Stimulated activated CD8-positive, alpha-beta memory T cell treated with anti-CD3 and anti-CD28 coated beads, Interleukin-7, amount 100 ng/mL, for 24 hours (primary cell): ENCODE measurements at regions not wholly inside any gene's neighbourhood (a gene's known extent, or its start where the extent isn't known, plus 50 kb on each side); places are given as distances from the start of the nearest gene placed in this dataset.
"Not testable (repeated sequence)": the region's sequence is repeated elsewhere in the genome, so short reads cannot be mapped to it uniquely, and the experiment has no call there.

Experiments used
- DNase-seq: peaks from one replicate; pipeline ENCODE4 v3.0.0-alpha.2; 2020; ENCODE audit warnings: low read depth

DNA sequence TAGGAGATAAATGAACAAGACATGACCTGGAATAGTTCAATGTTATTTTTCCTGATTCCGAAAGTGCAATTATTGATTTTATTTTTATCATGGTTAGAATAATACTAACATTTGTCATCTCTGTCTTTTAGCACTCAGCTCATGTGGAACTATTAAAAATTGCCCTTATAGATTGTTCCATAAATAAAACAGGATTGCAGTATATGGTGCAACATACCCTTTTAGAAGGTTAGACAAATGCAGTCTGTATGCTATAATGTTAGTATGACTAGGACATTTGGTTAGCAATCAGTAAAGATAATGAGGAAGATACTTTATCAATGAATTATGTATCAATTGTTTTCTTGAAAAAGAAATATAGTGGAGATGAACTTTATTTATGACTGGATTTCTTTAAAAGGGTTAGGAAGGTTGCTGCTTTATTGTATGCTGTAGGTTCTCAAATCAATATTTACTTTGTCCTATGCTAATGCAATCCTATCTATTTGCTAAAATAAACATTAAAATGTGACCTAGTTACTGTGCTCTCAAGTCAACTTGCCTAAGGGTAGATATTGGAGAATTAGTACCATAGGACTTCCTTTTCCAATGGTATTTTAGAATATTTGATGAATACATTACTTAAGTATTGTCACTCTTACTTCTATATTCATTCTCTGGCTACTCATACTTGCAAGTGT, 348.9 kb upstream of the ISL1 start:
- no peak for DNase-seq

DNA sequence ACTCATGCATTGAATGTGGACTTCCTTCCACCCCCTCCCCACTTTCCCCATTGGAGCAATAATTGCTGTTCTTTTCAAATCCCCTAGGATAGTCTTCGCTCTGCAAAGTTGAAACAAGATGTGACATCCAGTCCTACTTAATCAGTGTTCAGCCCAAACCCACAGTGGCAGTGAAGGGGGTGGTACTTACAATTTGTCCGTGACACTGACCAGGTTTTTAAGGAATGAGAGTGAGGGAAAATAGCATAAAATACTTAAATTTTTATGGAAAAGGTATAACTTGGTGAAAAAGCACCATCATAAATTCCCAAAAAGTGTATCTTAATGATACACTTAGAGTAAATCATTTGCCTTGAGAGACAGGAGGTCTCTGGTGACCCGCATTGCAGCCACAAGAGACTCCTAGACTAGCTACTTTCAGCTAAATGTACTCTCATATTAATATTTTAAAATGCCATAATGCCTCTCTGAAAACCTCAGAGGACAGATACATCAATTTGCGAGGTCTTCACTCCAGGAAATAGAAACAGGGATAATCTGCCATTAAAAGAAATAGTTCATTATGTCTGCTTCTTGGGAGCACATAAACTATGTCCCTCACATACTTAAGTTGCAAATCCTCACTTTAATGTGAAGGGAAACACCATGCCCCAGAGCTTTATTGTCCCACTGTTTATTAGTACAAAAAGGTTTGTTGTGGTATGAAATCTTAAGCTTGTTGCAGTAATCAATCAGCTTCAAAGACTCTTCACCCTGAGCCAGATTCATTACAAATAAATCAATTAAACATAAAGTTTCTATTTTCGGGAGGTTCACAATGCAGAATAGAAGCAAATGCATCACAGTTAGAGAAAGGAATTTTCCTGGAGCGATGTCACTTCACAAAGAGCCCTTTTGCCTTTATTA, 343.6 kb upstream of the ISL1 start:
- no peak for DNase-seq

DNA sequence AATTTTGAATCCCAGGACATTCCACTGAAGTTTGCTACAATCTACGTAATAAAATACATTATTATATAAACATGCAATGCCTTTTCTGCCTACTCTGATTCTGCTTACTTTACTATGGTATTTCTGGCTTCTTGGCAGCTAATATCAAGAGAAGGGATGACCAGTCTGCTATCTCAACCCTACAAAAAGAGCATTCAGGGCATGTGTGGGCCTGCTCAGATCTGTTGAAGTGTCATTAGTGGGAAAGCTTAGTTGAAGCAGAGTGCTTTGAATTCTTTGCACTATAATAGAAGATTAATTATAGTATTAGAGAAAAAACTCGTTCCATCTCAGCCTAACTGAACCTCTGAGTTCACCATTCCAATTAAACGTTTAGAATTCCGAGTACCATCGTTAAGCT, 339.5 kb upstream of the ISL1 start:
- DNase-seq: no peak

DNA sequence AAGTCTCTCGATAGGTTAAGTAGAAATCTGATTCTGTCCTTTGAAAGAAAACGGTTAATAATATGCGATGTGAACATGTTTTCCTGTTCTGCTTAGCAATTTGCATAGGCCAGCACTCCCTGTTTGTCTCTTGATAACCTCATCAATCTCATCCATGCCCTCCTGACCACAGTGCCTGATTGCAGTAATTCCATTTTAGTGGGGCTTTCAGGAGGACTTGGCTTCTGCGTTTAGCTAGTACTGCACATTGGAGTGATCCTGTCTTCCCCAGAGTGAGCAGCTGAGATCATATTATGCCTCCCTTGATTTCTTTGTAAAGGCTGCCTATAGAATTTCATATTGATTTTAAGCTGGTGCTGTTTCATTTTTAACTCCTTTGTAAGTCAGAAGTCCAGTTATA, 335.9 kb upstream of the ISL1 start:
- no peak for DNase-seq

DNA sequence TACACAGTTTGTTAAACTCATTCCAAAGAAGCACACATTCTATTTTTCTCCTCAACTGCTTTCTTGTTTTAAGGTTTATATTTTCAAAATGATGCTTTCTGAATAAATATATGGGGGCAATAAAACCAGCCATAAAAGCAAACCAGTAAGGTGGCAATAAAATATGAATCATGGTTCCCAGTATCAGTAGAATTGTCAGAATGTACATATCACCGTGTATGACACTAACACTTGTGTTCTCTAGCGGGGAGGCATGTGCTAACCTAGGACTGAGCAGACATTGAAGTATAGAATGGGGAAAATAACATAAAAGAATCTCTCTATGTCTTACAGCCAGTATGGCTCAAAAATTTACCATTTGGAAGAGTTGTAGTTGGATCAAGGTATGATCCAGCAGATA, 329.9 kb upstream of the ISL1 start:
- DNase-seq: no peak

DNA sequence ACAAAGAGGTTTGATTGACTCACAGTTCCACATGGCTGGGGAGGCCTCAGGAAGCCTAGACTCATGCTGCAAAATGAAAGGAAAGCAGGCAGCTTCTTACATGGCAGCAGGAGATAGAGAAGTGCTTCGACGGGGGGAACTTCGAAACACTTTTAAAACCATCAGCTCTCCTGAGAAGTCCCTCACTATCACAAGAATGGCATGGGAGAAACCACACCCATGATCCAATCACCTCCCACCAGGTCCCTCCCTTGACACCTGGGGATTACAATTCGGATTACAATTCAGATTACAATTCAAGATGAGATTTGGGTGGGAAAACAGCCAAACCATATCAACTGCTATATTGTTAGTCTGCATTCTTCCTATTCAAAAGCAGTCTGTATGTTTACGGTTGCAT, 322.3 kb upstream of the ISL1 start:
- DNase-seq: no peak

DNA sequence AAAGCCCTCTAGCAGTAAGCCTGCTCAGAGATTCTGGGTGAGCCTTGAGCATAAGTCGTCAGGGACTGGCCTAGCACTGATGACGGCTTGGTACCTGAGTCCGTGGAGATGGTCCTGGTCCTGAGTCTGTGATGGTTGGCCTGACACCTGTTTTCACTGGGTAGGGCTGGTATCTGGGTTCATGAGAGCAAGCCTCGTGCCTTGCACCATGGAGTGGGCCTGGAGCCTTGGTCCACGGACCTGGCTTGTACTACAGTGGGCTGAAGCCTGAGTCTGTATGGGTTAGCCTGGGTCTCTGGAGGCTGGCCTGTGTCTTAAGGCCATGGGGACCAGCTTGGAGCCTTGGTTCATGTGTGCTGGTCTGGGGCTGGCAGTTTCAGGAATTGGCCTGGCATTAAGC, 310.3 kb upstream of the ISL1 start:
- DNase-seq: no peak

DNA sequence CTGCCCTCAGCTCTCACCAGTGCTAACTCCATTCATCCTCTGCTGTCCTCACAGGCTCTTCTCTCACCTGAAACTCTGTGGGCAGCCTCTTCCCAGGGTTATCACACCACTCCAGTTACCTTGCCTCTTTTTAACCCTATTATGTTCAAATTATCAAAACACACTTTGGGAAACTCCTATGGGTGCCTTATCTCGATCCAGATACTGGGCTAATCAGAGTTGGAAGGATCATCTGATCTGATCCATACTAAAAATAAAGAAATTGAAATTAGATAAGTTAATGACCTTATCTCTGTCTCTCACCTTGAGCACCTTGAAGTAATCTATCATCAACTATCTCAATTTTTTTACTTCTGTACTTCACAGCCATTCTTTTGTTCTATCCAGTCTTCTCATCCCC, 300.5 kb upstream of the ISL1 start:
- DNase-seq: no peak

DNA sequence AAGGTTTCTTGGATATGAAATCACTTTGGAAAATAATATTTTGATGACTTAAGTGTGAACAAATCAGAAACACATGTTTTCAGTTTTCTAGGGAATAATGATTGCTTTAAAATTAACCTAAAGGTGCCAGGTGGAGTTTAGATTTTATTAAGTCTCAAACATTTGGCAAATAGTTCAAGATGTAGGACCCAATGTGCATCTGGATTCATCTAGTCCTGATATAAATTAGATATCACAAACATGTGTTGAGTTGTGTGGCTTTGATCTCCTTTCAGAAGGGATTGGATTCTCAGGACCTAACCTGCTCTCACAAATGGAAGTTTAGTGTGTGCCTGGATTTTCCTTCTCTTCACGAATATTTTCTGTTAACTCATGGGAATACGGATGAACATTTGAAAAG, 291.4 kb upstream of the ISL1 start:
- no peak for DNase-seq

DNA sequence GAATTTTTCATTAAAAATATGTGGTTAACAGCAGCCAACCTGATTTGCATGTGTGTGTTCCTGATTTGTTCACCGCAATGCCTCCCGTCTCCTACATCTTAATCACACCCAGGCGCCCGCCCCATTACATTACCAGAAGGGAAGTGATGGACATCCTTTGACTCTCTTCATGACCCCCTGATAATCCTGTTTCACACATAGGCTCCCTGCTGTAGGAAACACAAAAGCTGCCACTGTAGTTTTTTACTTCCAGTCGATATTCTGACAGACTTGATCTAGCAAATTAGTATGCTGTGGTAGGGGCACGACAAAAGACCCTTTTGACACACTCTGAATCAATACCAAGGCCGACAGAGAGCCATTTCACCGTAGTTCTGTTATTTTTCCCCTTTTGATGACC, 287.8 kb upstream of the ISL1 start:
- DNase-seq: no peak

DNA sequence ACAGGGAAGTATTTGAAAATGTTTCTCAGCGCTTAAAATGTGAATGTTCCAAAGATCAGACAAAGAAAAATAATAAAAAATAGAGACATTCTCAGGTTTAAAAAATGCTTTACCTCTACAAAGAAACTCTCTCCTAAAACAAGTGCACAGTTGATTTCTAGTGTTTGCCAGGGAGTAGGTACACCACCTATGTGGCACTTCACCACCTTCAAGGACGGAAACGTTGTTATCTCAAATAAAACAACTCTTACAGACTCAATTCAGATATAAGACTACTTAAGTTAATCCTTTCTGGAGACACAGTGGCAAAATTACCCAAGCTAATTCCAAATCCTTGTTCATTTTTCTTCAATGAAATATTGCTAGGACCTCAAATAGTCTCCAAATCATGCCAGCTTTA, 286.4 kb upstream of the ISL1 start:
- no peak for DNase-seq

DNA sequence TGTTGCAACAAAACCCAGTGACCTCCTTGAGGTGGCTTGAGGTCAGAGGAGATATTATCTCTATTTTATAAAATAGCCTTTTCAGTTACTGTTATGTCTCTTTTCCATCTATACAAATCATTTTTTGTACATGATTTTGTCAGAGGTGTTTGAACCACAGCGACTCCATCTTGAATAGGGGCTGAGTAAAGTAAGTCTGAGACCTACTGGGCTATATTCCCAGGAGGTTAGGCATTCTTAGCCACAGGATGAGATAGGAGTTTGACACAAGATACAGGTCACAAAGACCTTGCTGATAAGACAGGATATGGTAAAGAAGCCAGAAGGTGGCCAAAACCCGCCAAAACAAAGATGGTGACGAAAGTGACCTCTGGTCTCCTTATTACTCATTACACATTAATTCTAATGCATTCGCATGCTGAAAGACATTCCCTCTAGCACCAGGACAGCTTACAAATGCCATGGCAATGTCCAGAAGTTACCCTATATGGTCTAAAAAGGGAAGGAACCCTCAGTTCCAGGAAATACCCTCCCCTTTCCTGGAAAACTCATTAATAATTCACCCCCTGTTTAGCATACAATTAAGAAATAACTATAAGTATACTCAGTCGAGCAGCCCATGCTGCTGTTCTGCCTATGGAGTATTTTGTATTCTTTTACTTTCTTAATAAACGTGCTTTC, 283.9 kb upstream of the ISL1 start:
- no peak for DNase-seq

DNA sequence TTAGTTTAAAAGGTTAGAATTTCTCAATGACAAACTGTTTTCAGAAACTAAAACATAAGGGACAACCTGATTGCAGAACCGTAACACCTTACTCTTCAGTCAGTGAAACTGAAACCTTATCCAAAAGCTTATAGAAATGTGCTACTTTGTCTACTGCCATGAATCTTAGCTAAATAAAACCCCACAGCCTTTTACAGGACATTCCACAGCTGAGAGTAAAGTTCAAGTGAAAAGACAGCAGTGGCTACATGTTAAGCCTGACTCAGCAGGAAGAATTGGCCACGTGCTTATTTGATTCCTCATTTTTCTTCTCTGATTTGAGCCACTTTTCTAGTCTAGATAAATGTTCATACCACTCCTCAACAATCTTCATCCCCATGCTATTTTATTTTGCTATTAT, 278.7 kb upstream of the ISL1 start:
- no peak for DNase-seq

DNA sequence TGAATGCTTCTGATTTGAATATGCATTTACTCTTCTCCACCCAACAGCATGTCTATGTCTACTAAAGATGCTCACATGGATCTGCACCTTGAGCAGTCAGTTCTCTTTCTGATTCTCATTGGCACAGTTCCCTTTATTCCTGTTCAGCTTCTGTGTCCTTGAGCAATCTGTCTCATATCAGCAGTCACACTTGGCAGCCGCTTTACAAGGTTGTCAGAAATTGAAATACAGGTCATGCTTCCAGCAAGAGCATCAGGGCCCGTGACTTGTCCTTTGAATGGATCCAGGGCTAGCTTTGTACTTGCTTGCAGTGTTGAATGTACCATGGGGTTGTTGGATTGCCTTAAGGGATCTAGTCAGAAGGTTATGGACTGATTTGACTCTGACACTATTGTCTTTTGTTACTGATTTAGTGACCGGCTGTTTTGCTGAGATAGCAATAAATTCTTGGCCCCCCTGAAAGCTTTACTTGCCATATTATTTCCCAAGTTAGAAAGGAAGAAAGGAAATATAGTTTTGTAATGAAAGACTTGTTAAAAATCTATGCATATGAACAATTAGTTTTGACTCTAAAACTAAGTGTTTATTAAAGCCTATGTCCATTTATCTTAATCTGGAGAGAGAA, 273.4 kb upstream of the ISL1 start:
- no peak for DNase-seq

DNA sequence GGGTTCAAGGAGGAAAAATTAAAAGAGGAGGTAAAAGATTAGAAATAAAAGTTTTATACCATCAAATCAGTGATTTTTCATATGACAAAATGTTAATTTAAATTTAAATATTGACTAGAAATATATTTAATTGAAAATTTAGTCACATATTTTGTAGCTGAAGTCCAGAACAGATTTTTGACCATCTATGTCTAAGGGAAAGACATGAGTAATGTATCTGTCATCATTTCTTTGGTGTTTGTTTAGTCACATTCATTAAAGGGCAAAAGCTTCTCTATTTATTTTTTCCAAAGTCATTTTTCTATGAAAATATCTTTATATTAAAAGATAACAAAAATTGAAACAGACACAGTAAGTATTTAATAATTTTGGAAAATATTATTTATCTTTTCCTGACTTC, 252.0 kb upstream of the ISL1 start:
- DNase-seq: no peak

DNA sequence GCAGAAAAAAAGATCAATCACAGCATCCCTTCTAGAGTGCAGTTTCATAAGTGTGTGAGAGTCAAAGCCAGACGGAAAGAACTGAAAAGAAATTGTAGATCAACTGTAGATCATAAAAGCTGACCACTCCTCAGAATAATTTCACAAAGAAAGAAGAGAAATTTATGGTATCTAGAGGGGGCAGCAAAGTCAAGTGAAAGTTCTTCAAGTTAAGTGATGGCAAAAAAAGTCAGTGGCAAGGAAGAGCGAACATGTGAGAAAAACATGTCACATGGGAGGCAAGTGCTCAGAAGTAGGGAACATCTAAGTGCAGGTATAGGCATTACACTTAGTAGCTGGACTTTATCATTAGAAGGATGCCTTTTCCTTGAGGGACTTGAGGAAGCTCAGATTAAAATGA, 245.1 kb upstream of the ISL1 start:
- no peak for DNase-seq

DNA sequence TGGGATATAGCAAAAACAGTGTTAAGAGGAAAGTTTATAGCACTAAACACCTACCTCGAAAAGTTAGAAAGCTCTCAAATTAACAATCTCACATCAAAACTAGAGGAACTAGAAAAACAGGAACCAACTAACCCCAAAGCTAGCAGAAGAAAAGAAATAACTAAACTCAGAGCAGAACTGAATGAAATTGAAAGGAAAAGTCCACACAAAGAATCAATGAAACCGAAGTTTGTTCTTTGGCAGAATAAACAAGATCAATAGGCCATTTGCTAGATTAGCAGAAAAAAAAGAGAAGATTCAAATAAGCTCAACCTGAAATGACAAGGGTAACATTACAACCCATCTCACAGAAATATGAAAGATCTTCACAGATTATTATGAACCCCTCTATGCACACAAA, 234.8 kb upstream of the ISL1 start:
- no peak for DNase-seq

DNA sequence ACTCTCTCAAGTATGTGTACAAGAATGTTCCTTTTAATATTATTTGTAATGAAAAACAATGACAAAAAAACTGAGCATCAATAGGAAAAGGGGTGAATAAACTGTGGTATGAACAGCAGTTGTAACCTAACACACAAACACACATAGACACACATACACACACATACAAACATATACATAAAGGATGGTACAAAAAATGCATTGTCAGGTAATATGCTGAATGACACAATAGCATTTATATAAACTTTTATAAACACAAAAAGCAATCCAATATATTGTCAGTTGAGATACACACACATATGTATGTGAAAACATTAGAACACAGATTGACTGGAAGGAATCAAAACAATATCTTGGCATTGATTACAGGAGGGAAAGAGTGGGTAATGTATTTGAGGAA, 227.0 kb upstream of the ISL1 start:
- DNase-seq: no peak

DNA sequence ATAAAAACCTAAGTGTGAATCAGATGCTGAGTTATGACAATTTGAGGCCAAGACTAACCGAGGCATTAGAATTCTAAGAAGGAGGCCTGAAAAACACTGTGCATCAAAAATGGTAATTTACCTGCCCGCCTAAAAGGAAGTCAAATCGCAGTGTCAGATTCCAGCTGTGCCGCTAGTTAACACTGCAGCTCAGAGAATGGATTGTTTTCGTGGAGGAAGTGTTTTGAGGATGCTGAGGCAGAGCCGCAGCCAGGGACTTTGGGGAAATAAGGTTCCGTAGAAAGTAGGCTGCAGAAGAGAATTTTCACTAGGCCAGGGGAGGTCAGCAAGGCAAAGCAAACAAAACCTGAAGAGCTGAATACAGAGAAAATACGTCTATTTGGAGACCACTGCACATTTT, 226.4 kb upstream of the ISL1 start:
- no peak for DNase-seq

DNA sequence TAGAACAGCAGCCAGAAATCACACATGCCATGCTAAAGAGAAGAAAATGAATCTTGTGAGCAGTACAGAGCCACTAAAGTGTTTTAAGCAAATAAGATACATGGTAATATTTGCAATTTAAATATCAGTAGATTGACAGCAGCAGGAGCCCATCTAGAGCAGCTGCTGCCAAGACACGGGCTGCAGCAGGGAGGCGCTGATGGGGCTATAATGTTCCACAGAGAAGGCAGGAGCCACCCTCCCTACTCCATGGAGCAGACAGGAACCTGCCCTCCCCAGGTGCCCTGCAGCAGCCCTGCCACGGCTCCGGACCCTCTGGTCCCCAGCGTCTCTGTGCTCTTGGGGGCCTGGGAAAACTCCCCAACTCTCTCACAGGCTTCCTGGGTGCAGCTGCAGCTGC, 224.1 kb upstream of the ISL1 start:
- DNase-seq: no peak

DNA sequence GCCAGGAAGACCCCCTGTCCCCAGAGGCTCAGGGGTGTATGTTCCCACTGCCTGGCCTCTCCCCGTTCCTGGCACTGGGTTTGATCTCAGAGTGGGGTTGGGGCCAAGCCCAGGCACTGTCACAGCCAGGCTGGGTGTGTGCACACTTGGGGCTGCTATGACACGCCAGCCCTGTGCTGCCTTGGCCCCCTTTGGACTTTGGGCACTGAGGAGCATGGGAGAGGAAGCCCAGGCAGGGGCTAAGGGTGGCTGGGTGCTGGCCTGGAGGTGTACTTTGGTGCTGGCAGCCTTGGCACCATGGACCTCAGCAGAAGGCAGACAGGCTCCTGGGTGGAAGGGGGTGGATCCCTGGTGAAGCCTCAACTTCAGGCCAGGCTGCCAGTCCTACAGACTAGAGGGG, 223.6 kb upstream of the ISL1 start:
- DNase-seq: no peak

DNA sequence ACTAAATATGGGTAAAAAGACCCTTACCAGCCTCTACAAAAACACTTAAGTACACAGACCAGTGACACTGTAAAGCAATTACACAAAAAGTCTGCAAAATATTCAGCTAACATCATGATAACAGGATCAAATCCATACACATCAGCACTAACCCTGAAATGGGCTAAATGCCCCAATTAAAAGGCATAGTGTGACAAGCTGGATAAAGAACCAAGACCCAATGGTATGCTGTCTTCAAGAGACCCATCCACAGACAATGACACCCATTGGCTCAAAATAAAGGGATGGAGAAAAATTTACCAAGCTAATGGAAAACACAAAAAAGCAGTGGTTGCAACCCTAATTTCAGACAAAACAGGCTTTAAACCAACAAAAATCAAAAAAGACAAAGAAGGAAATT, 221.0 kb upstream of the ISL1 start:
- DNase-seq: no peak

DNA sequence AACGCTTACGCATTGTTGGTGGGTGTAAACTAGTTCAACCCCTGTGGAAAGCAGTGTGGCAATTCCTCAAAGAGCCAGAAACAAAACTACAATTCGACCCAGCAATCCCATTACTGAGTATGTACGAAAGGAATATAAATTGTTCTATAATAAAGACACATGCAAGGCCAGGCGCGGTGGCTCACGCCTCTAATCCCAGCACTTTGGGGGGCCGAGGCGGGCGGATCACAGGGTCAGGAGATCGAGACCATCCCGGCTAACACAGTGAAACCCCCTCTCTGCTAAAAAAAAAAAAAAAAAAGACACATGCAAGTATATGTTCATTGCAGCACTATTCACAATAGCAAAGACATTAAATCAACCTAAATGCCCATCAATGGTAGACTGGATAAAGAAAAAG, 217.6 kb upstream of the ISL1 start:
- not testable (repeated sequence) for DNase-seq
